Fibroblast of pulmonary artery (primary cell): ENCODE measurements at regions not wholly inside any gene's neighbourhood (a gene's known extent, or its start where the extent isn't known, plus 50 kb on each side); places are given as distances from the start of the nearest gene placed in this dataset.

Experiments used
- DNase-seq: peaks from one replicate; pipeline ENCODE4 v3.0.0-alpha.2; 2010; ENCODE audit warnings: low read depth
- H3K4me3 ChIP-seq: replicated peaks from 2 replicates; pipeline ENCODE4 v1.5.1; 2011; ENCODE audit warnings: low read depth, mild to moderate bottlenecking, control low read depth, low read length, moderate library complexity
- CTCF ChIP-seq: IDR thresholded peaks from 2 replicates; pipeline ENCODE4 v1.5.1; 2011; ENCODE audit warnings: mild to moderate bottlenecking, control low read depth, low read length, inconsistent platforms; ENCODE audit errors: missing control alignments

GRCh38 chr1:60924964-60925798 is 157.2 kb upstream of the NFIA start:
- no peak for DNase-seq
- no peak for TF ChIP-seq CTCF
- H3K4me3 ChIP-seq: no peak overlapping the region

GRCh38 chr1:60924165-60924564 is 158.2 kb upstream of the NFIA start:
- DNase-seq: no peak
- no peak overlapping the region for H3K4me3 ChIP-seq
- no peak for TF ChIP-seq CTCF

- TF ChIP-seq CTCF: no peak
- no peak overlapping the region for H3K4me3 ChIP-seq
Measured at GRCh38 chr1:60923389-60924087, 158.8 kb upstream of the NFIA start.

GRCh38 chr1:60922304-60922703 is 160.1 kb upstream of the NFIA start:
- TF ChIP-seq CTCF: no peak
- no peak for DNase-seq
- no peak overlapping the region for H3K4me3 ChIP-seq

More at GRCh38 chr1:60923389-60924087, 158.8 kb upstream of the NFIA start:
- no peak for DNase-seq

GRCh38 chr1:60921175-60921574 is 161.2 kb upstream of the NFIA start:
- no peak for DNase-seq
- TF ChIP-seq CTCF: no peak
- H3K4me3 ChIP-seq: no peak overlapping the region

GRCh38 chr1:60920561-60920960 is 161.8 kb upstream of the NFIA start:
- no peak for TF ChIP-seq CTCF
- no peak overlapping the region for H3K4me3 ChIP-seq
- DNase-seq: no peak
